Thyroid gland (tissue), 4 donors: ENCODE measurements at regions not wholly inside any gene's neighbourhood (a gene's known extent, or its start where the extent isn't known, plus 50 kb on each side); places are given as distances from the start of the nearest gene placed in this dataset.

Experiments used
- DNase-seq, 2 donors: peaks; one replicate each; pipeline ENCODE4 v3.0.0-alpha.2; 2019
- H3K27ac ChIP-seq, 3 donors: fragments of 200-600 bp; sonication (generic); 1 replicate in 2 of 3; 2 replicates in 1 of 3; pipeline ENCODE4 v1.5.1; 2016 to 2019; ENCODE audit warnings: mild to moderate bottlenecking in 1 of 3, moderate library complexity in 1 of 3
- H3K27me3 ChIP-seq: fragments of 200-600 bp; sonication (generic); one replicate; pipeline ENCODE4 v1.5.1; 2019
- H3K36me3 ChIP-seq, 2 donors: fragments of 200-600 bp; sonication (generic); one replicate each; pipeline ENCODE4 v1.5.1; 2016 to 2019
- H3K4me1 ChIP-seq, 2 donors: fragments of 200-600 bp; sonication (generic); one replicate each; pipeline ENCODE4 v1.5.1; 2017 to 2019
- H3K4me3 ChIP-seq, 3 donors: fragments of 200-600 bp; sonication (generic); replicated peaks in 1 of 3; 1 replicate in 2 of 3; 2 replicates in 1 of 3; pipeline ENCODE4 v1.5.1; 2016; ENCODE audit warnings: mild to moderate bottlenecking in 1 of 3
- H3K9me3 ChIP-seq: fragments of 200-600 bp; sonication (generic); one replicate; pipeline ENCODE4 v1.5.1; 2017
- POLR2A ChIP-seq, 2 donors: fragments of 450-650 bp; IDR thresholded peaks; one replicate each; pipeline ENCODE4 v1.6.1; 2017; ENCODE audit warnings: antibody characterized with exemption in 2 of 2, mild to moderate bottlenecking in 2 of 2, moderate library complexity in 1 of 2
- WGBS, 2 donors: methylation state at CpG; one replicate each; pipeline ENCODE4 v1.1.5; 2017; 5-methylcytosine and 5-hydroxymethylcytosine counted together
- intact Hi-C: fragments of 100-400 bp; cut with DNase I; formaldehyde crosslinking; loops from one replicate; pipeline ENCODE4 v1.15.1; 2023
- TF ChIP-seq, protein P1 (sequence below), 6 experiments: fragments of 200-600 bp in 3 of 6; fragments of 450-650 bp in 3 of 6; sonication (generic) in 3 of 6; IDR thresholded peaks; one replicate each; pipeline ENCODE4 v1.5.1; 2016 to 2019; ENCODE audit warnings: antibody characterized with exemption in 6 of 6, mild to moderate bottlenecking in 2 of 6, inconsistent platforms in 1 of 6, moderate library complexity in 1 of 6

DNA sequence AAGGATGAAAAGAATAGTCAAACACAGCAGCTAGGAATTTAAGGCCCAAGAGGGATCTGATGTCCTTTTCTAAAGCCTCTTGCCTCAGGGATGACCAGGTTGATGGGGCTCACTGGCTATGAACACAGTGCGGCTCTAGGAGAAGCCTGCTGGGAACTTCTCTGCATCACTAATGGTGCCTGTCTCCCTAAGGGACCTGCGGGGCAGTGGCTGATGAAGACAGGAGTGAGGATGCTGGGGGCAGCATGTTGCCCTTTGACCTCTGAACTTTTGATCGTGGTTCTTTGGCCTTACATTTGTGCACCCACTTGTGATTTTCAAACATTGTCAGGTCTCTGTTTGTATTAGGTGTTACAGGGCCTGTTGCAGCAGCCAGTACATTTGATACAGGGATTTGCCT is 64.9 kb upstream of the KLHL25 start:
- H3K36me3 ChIP-seq = no peaks in the 10 kb centered on the region
- TF ChIP-seq, protein P1, sequence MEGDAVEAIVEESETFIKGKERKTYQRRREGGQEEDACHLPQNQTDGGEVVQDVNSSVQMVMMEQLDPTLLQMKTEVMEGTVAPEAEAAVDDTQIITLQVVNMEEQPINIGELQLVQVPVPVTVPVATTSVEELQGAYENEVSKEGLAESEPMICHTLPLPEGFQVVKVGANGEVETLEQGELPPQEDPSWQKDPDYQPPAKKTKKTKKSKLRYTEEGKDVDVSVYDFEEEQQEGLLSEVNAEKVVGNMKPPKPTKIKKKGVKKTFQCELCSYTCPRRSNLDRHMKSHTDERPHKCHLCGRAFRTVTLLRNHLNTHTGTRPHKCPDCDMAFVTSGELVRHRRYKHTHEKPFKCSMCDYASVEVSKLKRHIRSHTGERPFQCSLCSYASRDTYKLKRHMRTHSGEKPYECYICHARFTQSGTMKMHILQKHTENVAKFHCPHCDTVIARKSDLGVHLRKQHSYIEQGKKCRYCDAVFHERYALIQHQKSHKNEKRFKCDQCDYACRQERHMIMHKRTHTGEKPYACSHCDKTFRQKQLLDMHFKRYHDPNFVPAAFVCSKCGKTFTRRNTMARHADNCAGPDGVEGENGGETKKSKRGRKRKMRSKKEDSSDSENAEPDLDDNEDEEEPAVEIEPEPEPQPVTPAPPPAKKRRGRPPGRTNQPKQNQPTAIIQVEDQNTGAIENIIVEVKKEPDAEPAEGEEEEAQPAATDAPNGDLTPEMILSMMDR (IDR thresholded peaks at IDR 0.05) = no peak
- no peak for TF ChIP-seq POLR2A (IDR thresholded peaks at IDR 0.05)
- H3K27ac ChIP-seq = no peak overlapping the region
- intact Hi-C loops = no loop called here
- no peaks in the 10 kb centered on the region for H3K9me3 ChIP-seq
- no peak for DNase-seq
- 80 to 89% methylated on average over 3 of the region's 3 CpGs for WGBS, 2 donors
- no peak overlapping the region for H3K4me3 ChIP-seq
- H3K4me1 ChIP-seq = no peaks in the 10 kb centered on the region
- no peaks in the 10 kb centered on the region for H3K27me3 ChIP-seq

DNA sequence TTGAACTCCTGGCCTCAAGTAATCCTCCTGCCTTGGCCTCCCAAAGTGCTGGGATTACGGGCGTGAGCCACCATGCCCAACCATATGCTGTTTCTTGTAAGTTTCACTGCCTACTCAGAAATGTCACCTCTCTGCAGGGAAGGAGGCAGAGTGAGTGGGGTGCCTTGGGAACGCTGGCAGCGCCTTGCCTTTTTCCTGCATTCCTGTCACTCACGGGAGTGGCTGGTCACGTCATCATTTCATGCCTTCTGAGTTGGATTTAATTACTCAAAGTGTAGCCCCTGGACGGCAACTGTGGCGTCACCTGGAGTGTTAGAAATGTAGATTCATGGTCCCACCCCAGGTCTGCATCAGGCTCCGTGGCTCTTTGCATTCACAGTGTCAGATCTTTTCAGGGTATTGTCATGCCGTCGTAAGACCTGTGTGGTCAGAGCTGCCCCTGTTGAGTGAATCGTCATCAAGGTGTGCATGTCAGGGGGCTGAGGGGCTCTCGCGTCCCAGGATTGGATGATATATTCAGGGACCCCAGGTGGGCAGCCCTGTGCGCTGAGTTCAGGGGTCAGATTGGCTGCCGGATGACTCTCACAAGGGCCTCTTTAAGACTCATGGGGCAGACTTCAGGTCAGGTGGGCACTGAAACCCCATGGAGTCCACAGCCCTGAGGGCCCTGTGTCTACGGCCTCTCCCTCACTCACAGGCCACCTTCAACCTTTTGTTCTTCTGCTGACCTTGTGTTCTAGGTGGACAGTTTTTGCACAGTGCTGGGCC is 65.9 kb upstream of the KLHL25 start:
- 80 to 83% methylated on average over 15 to 17 of the region's 17 CpGs for WGBS, 2 donors
- H3K4me3 ChIP-seq = no peak overlapping the region
- TF ChIP-seq, protein P1 (IDR thresholded peaks at IDR 0.05) = no peak
- TF ChIP-seq POLR2A (IDR thresholded peaks at IDR 0.05) = no peak
- H3K9me3 ChIP-seq = no peaks in the 10 kb centered on the region
- intact Hi-C loops = no loop called here
- no peak for DNase-seq
- H3K27ac ChIP-seq = no peak overlapping the region
- no peaks in the 10 kb centered on the region for H3K4me1 ChIP-seq
- no peaks in the 10 kb centered on the region for H3K27me3 ChIP-seq
- H3K36me3 ChIP-seq = no peaks in the 10 kb centered on the region

DNA sequence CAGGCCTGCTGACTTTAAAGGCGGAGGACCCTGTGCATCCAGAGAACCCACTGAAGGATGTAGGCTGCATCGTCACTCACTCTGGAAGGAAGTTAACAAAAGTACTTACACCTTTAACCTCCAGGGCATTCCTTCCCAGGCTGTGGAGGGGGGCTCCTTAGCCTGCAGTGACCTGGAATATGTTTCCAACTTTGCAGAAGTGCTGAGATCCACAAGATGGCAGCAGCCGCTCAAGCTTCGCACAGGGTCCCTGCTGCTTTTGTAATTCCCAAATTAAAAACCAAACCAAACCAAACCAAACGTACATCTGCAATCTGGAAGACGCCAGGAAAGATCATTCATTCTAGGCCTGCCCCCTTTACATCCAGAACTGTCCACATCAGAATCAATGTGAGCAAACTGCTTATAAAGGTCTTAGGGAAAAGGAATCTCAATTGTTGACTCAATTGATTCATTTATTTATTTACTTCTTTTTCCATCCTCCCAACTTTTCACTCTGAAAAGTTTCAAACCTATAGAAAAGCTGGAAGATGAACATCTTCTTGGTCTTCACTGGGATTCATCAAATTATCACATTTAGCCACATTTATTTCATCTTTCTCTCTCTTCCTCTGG is 70.5 kb upstream of the KLHL25 start:
- TF ChIP-seq, protein P1 (IDR thresholded peaks at IDR 0.05) = peak in 3 of 6 experiments; percentile 40 to 48 (median 46)
- TF ChIP-seq POLR2A (IDR thresholded peaks at IDR 0.05) = no peak
- intact Hi-C loops = no loop called here
- Histone ChIP-seq H3K9me3 (no peaks in the 10 kb centered on the region), H3K27ac (no peak overlapping the region), H3K27me3 (no peaks in the 10 kb centered on the region), H3K4me3 (no peak overlapping the region), H3K4me1 (no peaks in the 10 kb centered on the region), H3K36me3 (no peaks in the 10 kb centered on the region)
- peak; percentile 10 to 13 for DNase-seq
- WGBS, 2 donors = 6 to 15% methylated on average over 6 of the region's 6 CpGs

DNA sequence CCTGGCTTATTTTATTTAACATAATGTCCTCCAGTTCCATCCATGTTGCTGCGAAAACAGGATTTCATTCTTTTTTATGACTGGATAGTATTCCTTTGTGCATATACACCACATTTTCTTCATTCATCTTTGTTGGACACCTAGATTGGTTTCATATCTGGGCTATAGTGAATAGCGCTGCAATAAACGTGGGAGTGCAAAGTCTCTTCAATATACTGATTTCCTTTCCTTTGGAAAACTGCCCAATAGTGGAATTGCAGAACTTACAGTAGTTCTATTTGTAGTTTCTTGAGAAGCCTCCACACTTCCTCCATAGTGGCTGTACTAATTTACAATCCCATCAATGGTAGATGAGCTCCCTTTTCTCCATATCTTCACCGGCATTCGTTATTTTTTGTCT is 72.5 kb upstream of the KLHL25 start:
- Histone ChIP-seq H3K4me1 (no peaks in the 10 kb centered on the region), H3K36me3 (no peaks in the 10 kb centered on the region), H3K27me3 (no peaks in the 10 kb centered on the region), H3K4me3 (no peak overlapping the region), H3K9me3 (no peaks in the 10 kb centered on the region), H3K27ac (no peak overlapping the region)
- 85 to 91% methylated on average over 5 of the region's 5 CpGs for WGBS, 2 donors
- DNase-seq = no peak
- intact Hi-C loops = no loop called here
- TF ChIP-seq POLR2A (IDR thresholded peaks at IDR 0.05) = no peak
- TF ChIP-seq, protein P1 (IDR thresholded peaks at IDR 0.05) = no peak

DNA sequence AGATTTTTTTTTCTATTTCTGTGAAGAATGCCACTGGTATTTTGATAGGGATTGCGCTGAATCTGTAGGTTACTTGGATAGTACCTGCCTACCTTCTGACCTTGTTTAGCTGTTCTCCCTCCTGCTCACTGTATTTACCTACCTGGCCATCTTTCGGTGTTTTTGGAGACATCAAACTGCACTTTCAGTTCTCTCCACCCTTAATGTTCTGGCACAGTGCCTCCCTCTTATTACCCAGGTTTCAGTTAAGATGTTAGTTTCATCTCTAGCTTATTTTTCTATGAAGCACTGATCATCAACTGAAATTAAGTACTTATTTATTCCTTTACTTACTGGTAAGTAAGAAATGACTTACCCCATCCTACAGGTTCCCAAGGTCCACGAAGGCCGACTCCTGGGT is 74.4 kb upstream of the KLHL25 start:
- H3K4me1 ChIP-seq = no peaks in the 10 kb centered on the region
- no peak overlapping the region for H3K27ac ChIP-seq
- no peaks in the 10 kb centered on the region for H3K27me3 ChIP-seq
- H3K36me3 ChIP-seq = no peaks in the 10 kb centered on the region
- intact Hi-C loops = no loop called here
- TF ChIP-seq POLR2A (IDR thresholded peaks at IDR 0.05) = no peak
- TF ChIP-seq, protein P1 (IDR thresholded peaks at IDR 0.05) = no peak
- WGBS, 2 donors = 93 to 95% methylated on average over 4 of the region's 4 CpGs
- H3K4me3 ChIP-seq = no peak overlapping the region
- DNase-seq = no peak
- no peaks in the 10 kb centered on the region for H3K9me3 ChIP-seq
